T47D (cell line): ENCODE measurements at regions not wholly inside any gene's neighbourhood (a gene's known extent, or its start where the extent isn't known, plus 50 kb on each side); places are given as distances from the start of the nearest gene placed in this dataset.
"Not testable (repeated sequence)": the region's sequence is repeated elsewhere in the genome, so short reads cannot be mapped to it uniquely, and the experiment has no call there.

Experiments used
- DNase-seq, 2 experiments: peaks; one replicate each; pipeline versions ENCODE4 v3.0.0 to v3.0.0-alpha.2; 2011 to 2012; ENCODE audit warnings: low read depth in 1 of 2, low spot score in 1 of 2
- JUND ChIP-seq: IDR thresholded peaks from 2 replicates; pipeline ENCODE4 v1.6.1; 2012; ENCODE audit warnings: low read depth
- in situ Hi-C: cut with HindIII; loops from 2 replicates; pipeline ENCODE4 v1.10.0; 2016; ENCODE audit warnings: low sequenced_read_pairs, low pct_unique_long_range_greater_than_20kb

DNA sequence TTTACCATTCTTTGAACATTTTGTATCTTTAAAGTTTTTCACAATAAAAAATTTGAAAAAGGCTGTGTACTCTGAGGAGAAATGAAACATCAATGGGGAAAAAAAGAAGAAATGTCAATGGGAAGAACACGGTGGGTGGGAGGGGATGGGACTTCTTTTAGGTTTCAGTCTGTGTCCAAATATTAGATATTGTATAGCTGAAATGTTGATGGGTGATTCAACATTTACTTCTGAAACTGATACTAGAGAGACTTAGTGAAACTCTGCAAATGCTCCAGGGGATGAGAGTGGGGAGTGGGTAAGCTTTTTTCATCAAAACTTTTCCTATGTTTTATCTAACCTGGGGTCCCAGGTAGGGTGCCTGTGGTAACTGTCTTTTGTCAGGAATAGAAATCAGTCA is 311.9 kb downstream of the MAN2A1 start:
- in situ Hi-C loops, result no loop called here
- DNase-seq, result no peak
- no peak for TF ChIP-seq JUND

DNA sequence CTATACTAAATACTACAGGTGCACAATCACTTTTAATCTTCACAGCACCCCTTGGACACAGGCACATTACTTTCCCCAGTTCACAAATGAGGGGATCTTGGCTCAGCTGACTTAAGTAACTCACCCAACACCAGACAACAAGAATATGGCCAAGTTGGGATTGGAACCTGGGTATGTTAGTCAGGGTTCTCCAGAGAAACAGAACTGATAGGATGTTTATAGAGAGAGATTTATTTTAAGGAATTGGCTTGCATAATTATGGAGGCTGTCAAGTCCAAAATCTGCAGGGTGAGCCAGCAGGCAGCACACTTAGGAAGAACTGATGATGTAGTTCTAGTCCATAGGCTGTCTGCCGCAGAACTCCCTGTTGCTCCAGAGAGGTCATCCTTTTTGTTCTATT is 312.9 kb downstream of the MAN2A1 start:
- no peak for DNase-seq
- TF ChIP-seq JUND, result no peak
- in situ Hi-C loops, result no loop called here

DNA sequence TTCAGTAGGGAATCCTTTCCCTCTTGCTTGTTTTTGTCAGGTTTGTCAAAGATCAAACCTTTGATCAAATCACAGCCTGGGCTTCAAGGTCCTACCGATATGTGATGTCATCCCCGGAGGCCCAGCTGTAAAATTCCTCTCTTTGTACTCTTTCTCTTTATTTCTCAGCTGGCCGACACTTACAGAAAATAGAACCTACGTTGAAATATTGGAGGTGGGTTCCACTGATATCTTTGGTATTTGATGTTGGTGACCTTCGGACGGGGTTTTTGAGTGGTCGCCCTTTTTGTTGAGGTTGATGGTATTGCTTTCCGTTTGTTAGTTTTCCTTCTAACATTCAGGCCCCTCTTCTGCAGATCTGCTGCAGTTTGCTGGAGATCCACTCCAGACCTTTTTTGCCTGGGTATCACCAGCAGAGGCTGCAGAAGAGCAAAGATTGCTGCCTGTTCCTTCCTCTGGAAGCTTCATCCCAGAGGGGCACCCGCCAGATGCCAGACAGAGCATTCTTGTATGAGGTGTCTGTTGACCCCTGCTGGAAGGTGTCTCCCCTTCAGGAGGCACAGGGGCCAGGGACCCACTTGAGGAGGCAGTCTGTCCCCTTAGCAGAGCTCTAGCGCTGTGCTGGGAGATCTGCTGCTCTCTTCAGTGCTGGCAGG is 316.3 kb downstream of the MAN2A1 start:
- DNase-seq, in situ Hi-C loops: not testable (repeated sequence)

DNA sequence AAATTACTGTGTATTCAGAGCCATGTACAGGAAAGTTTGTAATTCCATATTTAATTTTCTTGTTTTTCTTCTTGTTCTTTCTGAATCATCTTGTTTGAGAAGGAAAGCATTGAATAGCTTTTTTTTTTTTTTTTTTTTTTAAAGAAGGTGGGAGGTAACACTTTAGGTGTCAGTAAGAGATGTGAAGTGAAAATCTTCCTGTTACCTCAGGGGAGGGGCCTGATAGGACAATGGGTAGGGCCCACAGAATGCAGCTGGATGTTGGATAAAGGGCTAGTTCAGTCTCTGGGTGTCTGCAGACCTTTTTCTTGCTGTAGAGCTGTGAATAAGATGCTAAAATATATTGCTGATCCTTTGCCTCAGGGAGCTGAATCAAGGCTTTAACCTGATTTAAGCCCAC is 317.4 kb downstream of the MAN2A1 start:
- TF ChIP-seq JUND, result no peak
- DNase-seq, result no peak
- in situ Hi-C loops, result no loop called here

DNA sequence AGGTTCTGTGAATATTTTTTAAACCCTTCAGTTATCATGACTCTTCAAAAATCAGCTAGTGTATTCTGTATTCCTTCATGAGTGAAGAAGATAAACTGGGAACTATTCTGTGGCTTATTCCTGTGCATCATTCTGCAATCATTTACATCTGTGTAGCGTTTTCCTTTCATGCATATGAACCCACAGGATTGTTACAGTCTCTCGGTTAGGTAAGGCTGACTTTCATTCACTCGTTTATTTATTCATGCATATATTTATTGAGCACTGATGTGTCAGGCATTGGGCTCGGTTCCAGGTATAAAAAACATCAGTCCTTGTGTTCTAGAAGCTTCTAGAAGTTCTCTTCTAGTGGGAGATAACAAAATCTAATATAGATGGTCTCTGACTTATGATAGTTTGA is 318.4 kb downstream of the MAN2A1 start:
- no peak for TF ChIP-seq JUND
- DNase-seq, result no peak
- in situ Hi-C loops, result no loop called here

DNA sequence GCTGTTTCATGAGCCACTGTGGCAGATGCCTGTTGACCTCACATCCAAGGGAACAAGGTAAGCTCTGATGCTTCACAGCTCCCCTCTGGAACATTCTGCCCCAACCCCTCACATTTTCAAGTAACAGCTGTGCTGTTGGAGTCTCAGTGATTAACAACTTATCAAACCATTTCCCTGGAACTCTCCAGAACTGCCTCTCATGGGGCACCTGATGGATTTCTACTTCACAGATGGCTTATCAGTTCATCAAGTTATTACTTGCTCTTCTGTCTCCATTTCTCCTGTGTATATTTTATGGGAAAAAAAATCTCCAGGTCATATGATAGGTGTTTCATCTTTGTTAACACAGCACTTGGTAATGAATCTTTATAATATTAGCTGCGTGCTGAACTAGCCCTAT is 322.4 kb downstream of the MAN2A1 start:
- in situ Hi-C loops, result no loop called here
- TF ChIP-seq JUND, result no peak
- DNase-seq, result no peak

DNA sequence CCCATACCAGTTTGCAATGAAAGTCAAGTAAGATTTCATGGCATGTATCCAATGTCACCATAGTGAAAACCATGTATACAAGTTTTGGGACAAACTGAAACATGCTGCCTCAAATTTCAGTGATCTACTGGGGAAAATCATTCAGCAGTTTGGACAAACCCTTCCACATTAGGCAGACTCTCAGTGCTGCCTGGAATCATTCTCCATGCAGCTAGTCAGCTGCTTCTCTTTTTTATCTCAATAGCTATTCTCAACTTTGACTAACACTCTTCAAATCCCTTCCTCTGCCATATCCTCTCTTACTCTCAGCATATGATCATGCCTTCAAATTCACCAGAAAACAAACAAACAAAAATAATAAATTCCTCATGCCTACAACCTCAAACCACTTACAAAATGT is 323.3 kb downstream of the MAN2A1 start:
- DNase-seq, result no peak
- in situ Hi-C loops, result no loop called here

DNA sequence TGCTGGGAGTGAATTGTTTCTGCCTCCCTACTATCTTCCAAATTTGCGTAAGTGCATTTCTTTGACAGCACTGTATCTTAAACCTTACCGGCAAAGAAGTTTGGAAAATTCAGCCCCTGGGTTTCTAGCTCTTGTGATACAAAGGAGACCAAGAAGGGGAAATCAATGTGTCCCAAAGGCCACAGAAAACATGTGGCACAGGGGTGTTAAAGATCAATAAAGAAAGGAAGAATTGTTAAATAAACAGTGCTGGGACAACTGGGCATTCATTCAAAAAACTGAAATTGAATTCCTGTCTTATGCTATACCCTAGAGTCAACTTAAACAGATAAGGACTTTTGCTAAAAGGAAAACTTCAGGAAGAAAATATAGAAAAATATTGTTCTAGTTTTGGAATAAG is 328.1 kb downstream of the MAN2A1 start:
- in situ Hi-C loops, result no loop called here
- TF ChIP-seq JUND, result no peak
- DNase-seq, result no peak

More for the DNA sequence above, 323.3 kb downstream of the MAN2A1 start:
- no peak for TF ChIP-seq JUND

DNA sequence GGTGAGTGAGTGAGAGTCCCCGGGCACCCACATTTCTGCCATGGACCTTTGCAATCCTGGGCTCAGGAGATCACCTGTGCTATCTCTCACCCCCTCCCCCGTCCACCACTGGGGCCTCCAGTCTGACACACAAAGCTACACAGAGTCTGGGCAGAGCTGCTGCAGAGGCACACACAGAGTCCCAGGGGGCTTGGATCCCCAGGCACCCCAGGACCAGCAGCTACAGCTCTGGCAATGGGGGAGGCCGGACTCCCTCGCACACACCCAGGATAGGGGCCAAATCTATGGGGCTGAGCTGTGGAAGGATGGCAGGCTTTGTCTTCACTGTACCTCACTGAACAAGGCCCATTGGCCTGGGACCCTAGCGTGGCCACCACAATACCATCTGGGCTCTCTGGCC is 328.8 kb downstream of the MAN2A1 start:
- DNase-seq, result no peak
- TF ChIP-seq JUND, result no peak
- in situ Hi-C loops, result no loop called here

DNA sequence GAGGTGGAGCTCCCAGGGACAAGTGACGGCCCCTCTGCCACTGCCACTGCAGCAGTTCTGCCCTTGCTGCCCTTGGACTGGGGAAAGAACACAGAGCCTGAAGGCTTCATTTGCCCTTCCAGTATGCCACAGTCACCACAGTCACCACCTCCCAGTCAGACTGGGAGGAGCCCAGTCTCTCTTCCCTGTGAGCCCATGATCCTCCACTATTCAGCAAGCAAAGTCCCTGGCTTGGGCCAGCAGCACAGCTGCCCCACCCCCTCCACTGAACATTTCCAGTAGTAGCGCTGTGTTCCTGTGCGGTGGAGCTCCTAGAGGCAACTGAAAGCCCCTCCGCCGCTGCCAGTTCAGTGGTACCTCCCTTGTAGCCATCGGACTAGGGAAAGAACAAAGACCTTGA is 329.4 kb downstream of the MAN2A1 start:
- in situ Hi-C loops, result no loop called here
- no peak for DNase-seq
- TF ChIP-seq JUND, result no peak

DNA sequence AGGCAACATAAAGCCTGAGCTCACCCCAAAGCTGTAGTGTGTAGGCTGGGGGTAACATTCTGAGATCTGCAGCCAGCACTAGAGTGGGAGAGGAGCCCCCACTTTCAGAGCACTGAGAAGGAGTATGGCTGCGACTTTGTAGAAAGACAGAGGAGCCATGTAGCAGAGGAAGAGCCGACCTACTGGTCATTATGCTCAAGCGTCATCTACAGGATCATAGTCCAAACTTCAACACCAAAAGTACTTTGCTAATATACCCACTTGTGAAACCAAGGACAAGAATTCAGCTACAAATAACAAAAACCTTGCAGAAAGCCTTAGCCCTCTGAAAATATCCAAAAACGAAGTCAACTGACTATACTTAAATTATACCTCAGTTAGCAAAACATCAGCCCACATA is 330.1 kb downstream of the MAN2A1 start:
- no peak for DNase-seq
- TF ChIP-seq JUND, result no peak
- in situ Hi-C loops, result no loop called here

DNA sequence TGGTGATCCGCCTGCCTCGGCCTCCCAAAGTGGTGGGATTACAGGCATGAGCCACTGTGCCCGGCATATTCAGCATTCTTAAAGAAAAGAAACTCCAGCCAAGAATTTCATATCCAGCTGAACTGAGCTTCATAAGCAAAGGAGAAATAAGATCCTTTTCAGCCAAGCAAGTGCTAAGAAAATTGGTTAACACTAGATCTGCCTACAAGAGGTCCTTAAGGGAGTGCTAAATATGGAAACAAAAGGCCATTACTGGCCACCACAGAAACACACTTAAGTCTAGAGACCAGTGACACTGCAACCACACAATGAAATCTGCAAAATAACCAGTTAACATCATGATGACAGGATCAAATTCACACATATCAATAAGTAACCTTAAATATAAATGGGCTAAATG is 331.5 kb downstream of the MAN2A1 start:
- DNase-seq, result no peak
- TF ChIP-seq JUND, result no peak
- in situ Hi-C loops, result no loop called here

DNA sequence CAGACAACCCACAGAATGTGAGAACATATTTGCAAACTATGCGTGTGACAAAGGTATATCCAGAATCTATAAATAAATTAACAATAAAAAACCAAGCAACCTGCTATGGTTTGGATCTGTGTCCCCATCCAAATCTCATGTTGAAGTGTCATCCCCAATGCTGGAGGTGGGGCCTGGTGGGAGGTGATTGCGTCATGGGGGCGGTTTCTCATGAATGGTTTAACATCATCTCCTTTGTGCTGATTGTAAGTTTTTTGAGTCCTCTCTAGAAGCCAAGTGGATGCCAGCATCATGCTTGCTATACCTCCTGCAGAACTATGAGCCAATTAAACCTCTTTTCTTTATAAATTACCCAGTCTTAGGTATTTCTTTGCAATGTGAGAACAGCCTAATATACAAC is 335.4 kb downstream of the MAN2A1 start:
- TF ChIP-seq JUND, result no peak
- no peak for DNase-seq
- in situ Hi-C loops, result no loop called here

DNA sequence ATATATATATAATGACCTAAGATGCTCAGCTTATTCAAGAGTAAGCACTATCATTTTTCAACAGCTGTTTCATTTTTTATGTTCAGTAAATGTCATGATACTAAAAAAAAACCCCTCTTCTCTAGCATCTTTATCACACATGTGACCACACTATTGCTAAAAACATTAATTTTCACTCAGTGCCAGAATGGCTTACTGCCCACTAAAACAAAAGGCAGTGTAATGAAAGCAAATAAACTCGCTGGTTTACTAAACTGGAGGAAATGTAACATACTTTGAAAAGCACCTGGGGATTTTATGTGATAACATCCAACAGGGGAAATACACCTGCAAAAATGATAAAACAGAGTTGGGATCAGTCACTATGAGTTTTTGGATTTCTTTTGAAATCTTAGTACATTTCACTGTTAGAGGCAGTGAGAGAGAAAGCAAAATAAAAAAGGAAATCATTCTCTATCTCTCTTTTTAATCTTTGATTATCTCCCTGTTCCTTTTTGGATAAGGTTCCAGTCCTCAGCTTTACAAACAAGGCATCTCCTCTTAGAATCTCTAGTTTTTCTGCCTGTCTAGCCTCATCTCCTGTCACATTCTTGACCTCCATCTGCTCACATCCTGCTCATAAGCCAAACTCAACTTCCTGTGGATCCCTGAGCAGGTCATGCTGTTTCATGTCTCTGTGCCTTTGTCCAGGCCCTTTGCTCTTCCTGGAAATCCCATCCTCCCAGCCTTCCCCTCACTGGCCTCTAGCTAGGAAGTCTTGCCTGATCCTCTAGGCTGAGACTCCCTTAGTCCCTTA is 338.0 kb downstream of the MAN2A1 start:
- no peak for DNase-seq
- in situ Hi-C loops, result no loop called here
- TF ChIP-seq JUND, result no peak
